WERI-Rb-1 (cell line): ENCODE measurements at regions not wholly inside any gene's neighbourhood (a gene's known extent, or its start where the extent isn't known, plus 50 kb on each side); places are given as distances from the start of the nearest gene placed in this dataset.
"Not testable (repeated sequence)": the region's sequence is repeated elsewhere in the genome, so short reads cannot be mapped to it uniquely, and the experiment has no call there.

Experiments
- DNase-seq: peaks from one replicate; pipeline ENCODE4 v3.0.0-alpha.2; 2020
- H3K27ac ChIP-seq: fragments of 250-450 bp; sonication (Bioruptor Pico); 2 replicates; pipeline ENCODE4 v1.5.1; 2020; ENCODE audit warnings: mild to moderate bottlenecking, moderate library complexity
- H3K27me3 ChIP-seq: fragments of 250-450 bp; sonication (Bioruptor Pico); 2 replicates; pipeline ENCODE4 v1.5.1; 2021; ENCODE audit warnings: mild to moderate bottlenecking, low read depth, moderate library complexity; ENCODE audit not compliant: insufficient read depth, severe bottlenecking
- H3K36me3 ChIP-seq: fragments of 250-450 bp; sonication (Bioruptor Pico); 2 replicates; pipeline ENCODE4 v1.5.1; 2020; ENCODE audit warnings: mild to moderate bottlenecking, moderate library complexity
- H3K4me3 ChIP-seq: 2 replicates; pipeline ENCODE4 v1.5.1; 2011; ENCODE audit warnings: low read depth, mild to moderate bottlenecking, control low read depth, low read length
- H3K9me3 ChIP-seq: fragments of 250-450 bp; sonication (Bioruptor Pico); 2 replicates; pipeline ENCODE4 v1.5.1; 2021; ENCODE audit warnings: mild to moderate bottlenecking, moderate library complexity; ENCODE audit not compliant: severe bottlenecking
- TF ChIP-seq, protein P1 (sequence below): IDR thresholded peaks from 2 replicates; pipeline ENCODE4 v1.5.1; 2011; ENCODE audit warnings: low read depth, mild to moderate bottlenecking, control low read depth, inconsistent platforms, low read length

DNA sequence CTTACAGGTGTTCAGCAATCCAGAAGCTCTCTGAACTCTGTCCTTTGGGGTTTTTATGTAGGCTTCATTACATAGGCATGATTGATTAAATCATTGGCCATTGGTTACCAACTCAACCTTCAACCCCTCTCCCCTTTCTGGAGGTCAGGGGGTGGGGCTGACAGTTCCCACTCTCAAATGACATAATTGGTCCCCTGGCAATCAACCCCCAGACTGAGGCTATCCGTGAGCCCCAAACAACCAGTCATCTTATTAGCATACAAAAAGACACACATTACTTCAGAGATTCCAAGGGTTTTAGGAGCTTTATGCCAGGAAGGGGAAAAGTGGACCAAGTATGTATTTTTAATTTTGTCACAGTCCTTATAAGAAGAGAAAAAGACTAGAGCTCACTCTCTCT lies 92.1 kb downstream of the ZNF467 start:
- Histone ChIP-seq H3K27me3 (no peaks in the 10 kb centered on the region), H3K27ac (no peak overlapping the region), H3K9me3 (no peaks in the 10 kb centered on the region), H3K4me3 (no peak overlapping the region), H3K36me3 (no peaks in the 10 kb centered on the region)
- DNase-seq: no peak
- TF ChIP-seq, protein P1, sequence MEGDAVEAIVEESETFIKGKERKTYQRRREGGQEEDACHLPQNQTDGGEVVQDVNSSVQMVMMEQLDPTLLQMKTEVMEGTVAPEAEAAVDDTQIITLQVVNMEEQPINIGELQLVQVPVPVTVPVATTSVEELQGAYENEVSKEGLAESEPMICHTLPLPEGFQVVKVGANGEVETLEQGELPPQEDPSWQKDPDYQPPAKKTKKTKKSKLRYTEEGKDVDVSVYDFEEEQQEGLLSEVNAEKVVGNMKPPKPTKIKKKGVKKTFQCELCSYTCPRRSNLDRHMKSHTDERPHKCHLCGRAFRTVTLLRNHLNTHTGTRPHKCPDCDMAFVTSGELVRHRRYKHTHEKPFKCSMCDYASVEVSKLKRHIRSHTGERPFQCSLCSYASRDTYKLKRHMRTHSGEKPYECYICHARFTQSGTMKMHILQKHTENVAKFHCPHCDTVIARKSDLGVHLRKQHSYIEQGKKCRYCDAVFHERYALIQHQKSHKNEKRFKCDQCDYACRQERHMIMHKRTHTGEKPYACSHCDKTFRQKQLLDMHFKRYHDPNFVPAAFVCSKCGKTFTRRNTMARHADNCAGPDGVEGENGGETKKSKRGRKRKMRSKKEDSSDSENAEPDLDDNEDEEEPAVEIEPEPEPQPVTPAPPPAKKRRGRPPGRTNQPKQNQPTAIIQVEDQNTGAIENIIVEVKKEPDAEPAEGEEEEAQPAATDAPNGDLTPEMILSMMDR: no peak

DNA sequence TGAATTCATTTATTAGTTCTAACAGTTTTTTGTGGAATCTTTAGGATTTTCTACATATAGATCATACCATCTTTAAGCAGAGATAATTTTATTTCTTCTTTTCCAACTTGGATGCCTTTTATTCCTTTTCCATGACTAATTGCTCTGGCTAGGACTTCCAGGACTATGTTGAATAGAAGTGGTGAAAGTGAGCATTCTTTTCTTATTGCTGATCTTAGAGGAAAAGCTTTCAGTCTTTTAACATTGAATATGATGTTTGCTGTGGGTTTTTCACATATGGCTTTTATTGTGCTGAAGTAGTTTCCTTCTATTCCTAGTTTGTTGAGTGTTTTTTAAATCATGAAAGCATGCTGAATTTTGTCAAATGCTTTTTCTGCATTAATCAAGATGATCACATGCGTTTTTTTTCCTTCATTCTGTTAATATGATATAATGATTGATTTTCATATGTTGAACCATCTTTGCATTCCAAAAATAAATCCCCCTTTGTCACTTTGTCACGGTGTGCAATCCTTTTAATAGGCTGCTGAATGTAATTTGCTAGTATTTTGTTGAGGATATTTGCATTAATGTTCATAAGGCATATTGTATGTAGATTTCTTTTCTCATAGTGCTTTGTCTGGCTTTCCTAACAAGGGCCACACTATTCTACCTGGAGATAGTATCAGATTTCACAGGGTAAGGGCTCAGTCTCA lies 92.9 kb downstream of the ZNF467 start:
- no peaks in the 10 kb centered on the region for H3K9me3 ChIP-seq
- H3K4me3 ChIP-seq: no peak overlapping the region
- no peaks in the 10 kb centered on the region for H3K36me3 ChIP-seq
- H3K27me3 ChIP-seq: no peaks in the 10 kb centered on the region
- TF ChIP-seq, protein P1: no peak
- no peak overlapping the region for H3K27ac ChIP-seq
- no peak for DNase-seq

DNA sequence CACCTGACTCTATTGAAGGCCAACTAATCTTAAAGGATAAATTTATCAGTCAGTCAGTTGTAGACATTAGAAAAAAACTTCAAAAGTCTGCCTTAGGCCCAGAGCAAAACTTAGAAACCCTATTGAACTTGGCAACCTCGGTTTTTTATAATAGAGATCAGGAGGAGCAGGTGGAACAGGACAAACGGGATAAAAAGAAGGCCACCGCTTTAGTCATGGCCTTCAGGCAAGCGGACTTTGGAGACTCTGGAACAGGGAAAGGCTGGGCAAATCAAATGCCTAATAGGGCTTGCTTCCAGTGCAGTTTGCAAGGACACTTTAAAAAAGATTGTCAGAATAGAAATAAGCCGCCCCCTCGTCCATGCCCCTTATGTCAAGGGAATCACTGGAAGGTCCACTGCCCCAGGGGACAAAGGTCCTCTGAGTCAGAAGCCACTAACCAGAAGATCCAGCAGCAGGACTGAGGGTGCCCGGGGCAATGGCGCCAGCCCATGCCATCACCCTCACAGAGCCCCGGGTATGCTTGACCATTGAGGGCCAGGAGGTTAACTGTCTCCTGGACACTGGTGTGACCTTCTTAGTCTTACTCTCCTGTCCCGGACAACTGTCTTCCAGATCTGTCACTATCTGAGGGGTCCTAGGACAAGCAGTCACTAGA lies 98.5 kb downstream of the ZNF467 start:
- not testable (repeated sequence) for DNase-seq, H3K36me3 ChIP-seq, H3K27me3 ChIP-seq, H3K27ac ChIP-seq, H3K9me3 ChIP-seq, H3K4me3 ChIP-seq

DNA sequence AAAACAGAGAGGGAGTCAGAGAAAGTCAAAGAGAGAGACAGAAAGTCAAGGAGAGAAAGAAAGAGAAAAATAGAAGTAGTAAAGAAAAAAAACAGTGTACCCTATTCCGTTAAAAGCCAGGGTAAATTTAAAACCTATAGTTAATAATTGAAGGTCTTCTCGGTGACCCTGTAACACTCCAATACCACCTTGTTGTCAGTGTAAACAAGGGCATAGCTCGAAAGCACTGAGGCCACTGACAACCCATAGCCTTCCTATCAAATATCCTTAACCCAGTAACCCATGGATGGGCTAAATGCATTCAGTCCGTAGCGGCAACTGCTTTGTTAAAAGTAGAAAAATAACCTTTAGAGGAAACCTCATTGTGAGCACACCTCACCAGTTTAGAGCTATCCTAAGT lies 100.4 kb downstream of the ZNF467 start:
- Histone ChIP-seq H3K36me3 (no peaks in the 10 kb centered on the region), H3K27ac (no peak overlapping the region), H3K9me3 (no peaks in the 10 kb centered on the region), H3K4me3 (no peak overlapping the region), H3K27me3 (no peaks in the 10 kb centered on the region)
- TF ChIP-seq, protein P1: no peak
- DNase-seq: no peak

DNA sequence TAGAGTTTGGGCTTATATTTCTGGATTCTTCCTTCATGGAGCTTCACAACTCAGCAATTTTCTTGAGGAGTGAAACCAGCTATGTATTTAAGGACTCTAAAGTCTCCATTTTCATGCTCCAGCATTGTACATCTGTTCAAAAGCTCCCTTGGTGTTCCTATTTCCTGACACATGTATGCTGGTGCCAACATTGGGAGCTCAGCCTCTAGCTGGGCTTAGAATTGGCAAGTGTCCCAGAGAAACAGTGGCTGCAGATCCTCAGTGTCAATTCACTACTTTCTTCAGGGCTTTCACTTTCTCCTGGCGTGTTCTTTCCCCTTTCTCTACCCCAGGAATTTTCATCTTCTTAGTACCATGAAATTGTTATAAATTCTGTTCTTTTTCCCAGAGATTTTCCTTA lies 103.1 kb downstream of the ZNF467 start:
- TF ChIP-seq, protein P1: no peak
- Histone ChIP-seq H3K4me3 (no peak overlapping the region), H3K27ac (no peak overlapping the region), H3K27me3 (no peaks in the 10 kb centered on the region), H3K9me3 (no peaks in the 10 kb centered on the region), H3K36me3 (no peaks in the 10 kb centered on the region)
- no peak for DNase-seq

DNA sequence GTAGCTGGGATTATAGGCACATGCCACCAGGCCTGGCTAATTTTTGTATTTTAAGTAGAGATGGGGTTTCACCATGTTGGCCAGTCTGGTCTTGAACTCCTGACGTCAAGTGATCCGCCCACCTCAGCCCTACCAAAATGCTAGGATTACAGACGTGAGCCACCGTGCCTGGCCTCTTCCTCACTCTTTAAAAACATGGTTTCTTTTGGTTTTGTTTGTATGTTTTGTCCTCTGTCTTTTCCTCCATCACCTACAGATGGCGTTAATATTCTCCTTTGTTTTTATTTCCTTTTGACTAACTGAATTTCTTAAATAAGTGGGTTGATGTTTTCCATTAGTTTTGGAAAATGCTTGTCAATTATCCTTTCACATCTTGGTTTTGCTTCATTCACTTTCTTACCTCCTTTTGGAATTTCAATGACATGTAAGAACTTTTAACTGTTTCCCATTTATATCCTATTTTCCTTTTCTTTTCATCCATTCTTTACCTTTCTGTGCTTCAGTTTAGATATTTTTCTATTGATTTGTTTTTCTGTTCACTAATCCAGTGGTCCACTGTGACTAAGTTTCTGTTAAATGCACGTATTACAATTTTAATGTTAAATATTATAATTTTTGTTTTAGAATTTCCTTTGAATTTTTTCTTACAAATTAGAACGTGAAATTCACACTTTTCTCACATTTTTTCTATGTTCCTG lies 104.1 kb downstream of the ZNF467 start:
- Histone ChIP-seq H3K27ac (no peak overlapping the region), H3K4me3 (no peak overlapping the region), H3K9me3 (no peaks in the 10 kb centered on the region), H3K27me3 (no peaks in the 10 kb centered on the region), H3K36me3 (no peaks in the 10 kb centered on the region)
- DNase-seq: no peak
- TF ChIP-seq, protein P1: no peak
